ENCODE measurements at regions not wholly inside any gene's neighbourhood (a gene's known extent, or its start where the extent isn't known, plus 50 kb on each side); places are given as distances from the start of the nearest gene placed in this dataset.

DNA sequence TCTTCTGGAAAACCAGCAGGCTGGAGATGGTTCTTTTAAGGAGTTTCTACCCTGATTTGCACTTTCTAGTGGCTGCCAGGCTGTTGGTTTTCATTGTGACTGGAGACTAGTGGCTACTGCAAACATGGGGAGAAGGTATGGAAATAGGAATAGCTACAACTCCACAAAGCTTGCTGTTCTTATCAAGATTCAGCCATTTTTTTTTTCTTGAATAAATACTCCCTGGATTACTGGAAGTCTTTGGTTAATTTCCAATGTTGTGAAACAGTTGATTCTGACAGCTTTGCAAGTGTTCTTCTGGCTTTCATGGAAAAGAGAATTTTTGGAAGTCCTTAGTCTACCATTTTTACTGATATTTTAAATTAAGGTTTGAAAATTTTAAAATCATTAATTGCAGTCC is 277.7 kb downstream of the HS3ST3A1 start:
- Histone ChIP-seq H3K36me3 (ENCODE audit: insufficient read depth) (no peaks in the 10 kb centered on the region), H2AFZ (ENCODE audit: low read depth) (no peak overlapping the region), H3K79me2 (ENCODE audit: insufficient read depth, low read depth) (no peaks in the 10 kb centered on the region), H3K4me2 (no peak overlapping the region), H3K9ac (no peak overlapping the region), H4K20me1 (ENCODE audit: insufficient read depth) (no peaks in the 10 kb centered on the region), H3K4me3 (IDR thresholded peaks at IDR 0.05; ENCODE audit: insufficient read depth, low read depth, low read length) (no peak overlapping the region), H3K4me1 (ENCODE audit: low read depth, poor library complexity, severe bottlenecking) (no peaks in the 10 kb centered on the region), H3K27ac (no peak overlapping the region), H3K27me3 (ENCODE audit: insufficient read depth, low read depth) (no peaks in the 10 kb centered on the region)
- no peak for TF ChIP-seq CTCF (conservative IDR thresholded peaks at IDR 0.05; ENCODE audit: low read depth, low read length)

DNA sequence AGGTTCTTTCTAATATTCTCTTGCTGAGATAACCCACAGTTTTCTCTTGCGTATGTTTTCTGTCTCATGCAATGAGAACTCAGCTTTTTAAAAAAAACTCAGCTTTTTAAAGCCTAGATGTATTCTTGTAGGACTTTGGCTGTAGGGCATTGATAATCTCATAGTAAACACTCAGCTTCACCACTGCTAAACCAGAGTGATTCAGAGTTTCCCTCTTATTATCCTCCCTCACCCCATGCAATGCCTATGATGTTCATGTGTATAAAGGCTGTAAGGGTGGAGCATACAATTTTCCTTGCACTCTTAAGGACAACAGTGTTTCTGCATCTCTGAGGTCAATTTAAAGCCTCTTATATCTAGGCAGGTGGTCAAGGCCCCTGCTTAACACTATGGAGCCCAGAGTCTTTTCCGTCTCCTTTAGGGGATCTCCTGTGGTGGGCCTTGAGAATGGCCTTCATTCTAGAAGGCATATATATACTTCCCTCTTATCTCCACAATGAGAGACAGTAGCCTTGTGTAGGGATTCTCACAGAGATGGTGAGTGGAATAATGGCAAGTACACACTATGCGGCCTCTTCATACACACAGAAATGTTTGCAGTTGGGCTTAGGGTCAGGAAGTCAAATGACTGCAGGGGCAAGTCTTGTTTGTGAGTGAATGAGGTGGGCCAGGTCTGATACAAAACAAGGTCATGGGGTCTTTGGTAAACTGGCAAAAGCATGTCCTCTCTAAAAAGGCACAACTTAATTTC is 279.6 kb downstream of the HS3ST3A1 start:
- H3K4me3 ChIP-seq (IDR thresholded peaks at IDR 0.05; ENCODE audit: insufficient read depth, low read depth, low read length), result no peak overlapping the region
- H3K27me3 ChIP-seq (ENCODE audit: insufficient read depth, low read depth), result no peaks in the 10 kb centered on the region
- H3K36me3 ChIP-seq (ENCODE audit: insufficient read depth), result no peaks in the 10 kb centered on the region
- H4K20me1 ChIP-seq (ENCODE audit: insufficient read depth), result no peaks in the 10 kb centered on the region
- no peak overlapping the region for H3K9ac ChIP-seq
- no peak overlapping the region for H3K4me2 ChIP-seq
- no peaks in the 10 kb centered on the region for H3K79me2 ChIP-seq (ENCODE audit: insufficient read depth, low read depth)
- no peak overlapping the region for H3K27ac ChIP-seq
- H3K4me1 ChIP-seq (ENCODE audit: low read depth, poor library complexity, severe bottlenecking), result no peaks in the 10 kb centered on the region
- no peak for TF ChIP-seq CTCF (conservative IDR thresholded peaks at IDR 0.05; ENCODE audit: low read depth, low read length)
- H2AFZ ChIP-seq (ENCODE audit: low read depth), result no peak overlapping the region

DNA sequence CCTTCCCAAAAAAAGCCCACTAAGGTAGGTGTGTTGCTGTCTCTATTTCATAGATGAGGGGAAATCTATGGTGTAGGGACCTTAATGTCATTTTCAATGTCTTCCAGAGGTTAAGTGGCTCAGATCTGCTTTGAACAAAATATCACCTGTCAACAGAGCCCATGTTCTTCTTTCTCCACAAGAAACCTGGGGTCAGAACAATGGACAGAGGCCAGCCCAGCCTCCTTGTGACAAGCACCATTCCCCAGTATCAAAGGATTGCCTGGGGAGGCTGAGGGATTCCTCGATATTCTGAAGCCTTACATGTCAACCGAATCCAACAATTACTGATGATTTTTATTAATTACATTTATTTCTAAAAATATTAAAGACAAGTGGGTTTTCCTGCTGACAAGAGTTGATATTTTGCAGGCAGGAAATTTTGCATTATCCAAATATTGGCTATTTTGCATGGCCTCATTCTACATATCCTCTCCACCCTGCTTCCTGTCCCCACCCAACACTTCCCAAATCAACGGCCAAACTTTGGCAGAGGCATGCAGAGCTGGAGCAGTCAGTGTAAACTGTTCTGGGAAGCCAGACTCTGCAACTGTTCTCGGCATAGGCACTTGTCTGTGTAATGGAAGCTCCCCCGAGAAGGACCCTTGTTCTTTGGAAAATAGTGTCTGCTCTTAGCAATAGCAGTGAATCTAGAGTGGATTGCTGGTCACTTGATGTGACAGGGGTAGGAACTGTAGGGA is 281.5 kb downstream of the HS3ST3A1 start:
- no peak overlapping the region for H3K4me2 ChIP-seq
- H2AFZ ChIP-seq (ENCODE audit: low read depth), result no peak overlapping the region
- no peak overlapping the region for H3K9ac ChIP-seq
- no peaks in the 10 kb centered on the region for H3K36me3 ChIP-seq (ENCODE audit: insufficient read depth)
- no peaks in the 10 kb centered on the region for H3K27me3 ChIP-seq (ENCODE audit: insufficient read depth, low read depth)
- H3K4me1 ChIP-seq (ENCODE audit: low read depth, poor library complexity, severe bottlenecking), result no peaks in the 10 kb centered on the region
- no peaks in the 10 kb centered on the region for H3K79me2 ChIP-seq (ENCODE audit: insufficient read depth, low read depth)
- H3K27ac ChIP-seq, result no peak overlapping the region
- no peaks in the 10 kb centered on the region for H4K20me1 ChIP-seq (ENCODE audit: insufficient read depth)
- no peak overlapping the region for H3K4me3 ChIP-seq (IDR thresholded peaks at IDR 0.05; ENCODE audit: insufficient read depth, low read depth, low read length)
- TF ChIP-seq CTCF (conservative IDR thresholded peaks at IDR 0.05; ENCODE audit: low read depth, low read length), result no peak

DNA sequence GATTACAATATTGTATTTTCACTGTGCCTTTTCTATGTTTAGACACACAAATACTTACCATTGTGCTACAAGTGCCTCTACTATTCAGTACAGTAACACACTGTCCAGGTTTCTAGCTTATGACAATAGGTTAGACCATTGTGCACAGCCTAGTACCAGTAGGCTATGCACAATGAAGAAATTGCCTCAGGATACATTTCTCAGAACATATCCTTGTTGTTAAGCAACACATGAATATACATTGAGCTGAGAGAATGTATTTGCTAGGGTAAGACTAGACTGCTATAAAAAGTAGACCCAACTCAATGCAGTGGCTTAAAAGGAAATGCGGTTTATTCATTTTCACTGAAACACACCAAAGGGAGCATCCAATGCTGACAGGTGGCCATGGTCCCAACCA is 285.1 kb downstream of the HS3ST3A1 start:
- H3K9ac ChIP-seq, result no peak overlapping the region
- H3K36me3 ChIP-seq (ENCODE audit: insufficient read depth), result no peaks in the 10 kb centered on the region
- H4K20me1 ChIP-seq (ENCODE audit: insufficient read depth), result no peaks in the 10 kb centered on the region
- H3K27me3 ChIP-seq (ENCODE audit: insufficient read depth, low read depth), result no peaks in the 10 kb centered on the region
- TF ChIP-seq CTCF (conservative IDR thresholded peaks at IDR 0.05; ENCODE audit: low read depth, low read length), result no peak
- no peaks in the 10 kb centered on the region for H3K4me1 ChIP-seq (ENCODE audit: low read depth, poor library complexity, severe bottlenecking)
- no peaks in the 10 kb centered on the region for H3K79me2 ChIP-seq (ENCODE audit: insufficient read depth, low read depth)
- no peak overlapping the region for H2AFZ ChIP-seq (ENCODE audit: low read depth)
- H3K27ac ChIP-seq, result no peak overlapping the region
- H3K4me3 ChIP-seq (IDR thresholded peaks at IDR 0.05; ENCODE audit: insufficient read depth, low read depth, low read length), result no peak overlapping the region
- H3K4me2 ChIP-seq, result no peak overlapping the region
